ENCODE measurements at regions not wholly inside any gene's neighbourhood (a gene's known extent, or its start where the extent isn't known, plus 50 kb on each side); places are given as distances from the start of the nearest gene placed in this dataset.

DNA sequence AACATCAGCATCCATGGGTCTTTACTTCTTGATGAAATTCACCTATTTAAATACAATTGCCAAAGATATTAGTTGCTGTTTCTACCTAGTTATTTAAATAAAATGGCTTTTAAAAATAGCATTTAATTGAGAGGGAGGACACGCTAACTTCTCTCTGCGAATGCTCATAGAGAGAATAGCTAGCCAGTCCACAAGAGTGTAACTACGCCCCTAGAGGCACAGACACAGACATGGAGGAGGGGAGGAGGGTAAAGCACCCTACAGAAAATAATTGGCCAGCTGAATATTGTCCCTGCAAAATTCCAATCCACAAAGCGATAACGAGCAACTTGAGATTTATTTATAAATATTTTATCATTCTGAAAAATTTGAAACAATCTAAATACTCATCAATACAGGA is 97.0 kb upstream of the PAPOLG start:
- DNase-seq, result no peak

GRCh38 chr2:60661073-60661738 is 94.9 kb upstream of the PAPOLG start:
- DNase-seq, result no peak

- DNase-seq, result no peak
Measured at GRCh38 chr2:60662781-60663180, 93.3 kb upstream of the PAPOLG start.

DNA sequence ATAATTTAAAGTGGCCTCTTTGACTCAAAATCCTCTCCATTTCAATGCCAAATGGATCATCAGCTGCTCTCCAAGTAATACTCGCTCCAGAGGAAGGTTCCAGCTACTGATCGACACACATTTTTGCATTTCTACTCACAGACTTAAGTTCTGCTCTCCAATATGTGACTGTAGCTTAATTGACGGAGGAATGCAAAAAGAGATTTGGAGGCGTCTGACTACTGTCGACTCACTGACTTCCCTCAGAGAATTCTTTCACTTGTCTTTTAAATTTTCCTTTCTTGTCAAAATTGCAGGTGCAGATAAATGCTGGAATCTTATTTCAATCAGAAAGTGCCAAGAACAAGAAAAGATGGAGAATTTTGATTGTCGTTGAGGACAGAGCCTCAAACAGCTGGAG is 84.1 kb upstream of the PAPOLG start:
- DNase-seq, result no peak

DNA sequence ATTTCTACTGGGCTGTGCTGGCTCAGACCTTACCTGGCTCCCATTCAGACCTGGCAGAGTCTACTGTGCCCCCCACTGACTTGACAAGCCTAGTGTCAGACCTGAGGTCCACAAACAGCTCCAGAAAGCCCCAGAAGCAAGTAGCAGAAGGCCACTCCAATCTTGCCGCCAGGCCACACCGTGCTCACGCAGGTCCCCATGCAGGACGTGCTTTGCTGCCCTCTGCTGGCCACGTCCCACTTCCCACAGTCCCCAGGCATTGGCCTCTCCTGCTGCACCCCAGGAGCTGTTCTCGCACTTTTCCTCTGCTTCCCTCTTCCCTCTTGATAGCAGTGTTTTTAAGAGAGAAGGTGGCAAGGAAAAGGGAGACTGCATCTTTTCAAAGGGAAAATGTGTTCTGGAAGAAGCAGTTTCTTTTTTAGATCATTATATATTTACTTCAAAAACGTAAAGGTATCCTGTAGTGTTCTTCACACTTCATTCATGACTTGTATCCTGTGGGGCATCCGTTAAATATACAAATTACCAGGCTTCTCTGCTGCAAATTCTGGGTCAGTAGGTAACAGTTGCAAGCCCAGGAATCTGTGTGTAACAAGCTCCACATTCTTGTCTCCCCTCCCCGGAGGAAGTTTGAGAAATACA is 81.4 kb upstream of the PAPOLG start:
- DNase-seq, result peak; percentile 66

DNA sequence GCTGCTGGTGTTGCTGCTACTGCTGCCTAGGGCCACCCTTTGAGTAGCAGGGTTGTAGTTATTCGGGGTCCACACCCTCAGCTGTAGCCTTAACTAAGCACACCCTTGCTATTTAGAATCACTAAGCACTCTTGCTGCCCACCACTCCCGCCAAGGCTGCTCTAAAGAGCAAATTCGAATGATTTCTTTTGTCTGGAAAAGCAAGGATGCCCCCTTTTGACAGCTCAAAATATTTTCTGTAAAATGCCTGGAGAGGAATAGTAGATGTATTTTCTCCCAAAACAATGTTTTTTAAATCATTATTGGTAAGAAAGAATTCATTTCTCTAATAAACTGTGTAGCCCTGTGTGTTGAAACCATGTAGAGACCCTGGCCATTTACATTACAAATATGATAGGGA is 80.8 kb upstream of the PAPOLG start:
- DNase-seq, result no peak

GRCh38 chr2:60676706-60677330 is 79.2 kb upstream of the PAPOLG start:
- no peak for DNase-seq

DNA sequence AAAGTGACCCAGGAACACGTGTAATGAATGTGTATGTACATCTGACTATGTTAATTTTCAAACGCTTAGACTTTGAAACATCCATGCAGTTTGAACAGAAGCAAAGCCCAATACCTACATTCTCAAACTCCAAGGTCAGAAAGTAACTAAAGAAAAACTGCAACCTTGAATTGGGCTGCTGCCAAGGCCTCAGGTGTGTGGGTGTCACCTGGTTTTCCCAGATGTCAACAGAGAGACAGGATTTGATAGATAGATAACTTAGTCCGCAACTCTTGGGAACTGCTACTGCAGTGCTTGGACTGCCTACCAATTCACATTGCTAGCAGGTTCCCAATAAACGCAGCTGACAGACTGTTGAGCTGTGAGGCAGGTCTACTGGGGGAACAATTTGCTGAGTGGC is 78.7 kb upstream of the PAPOLG start:
- DNase-seq, result no peak

- no peak for DNase-seq
Measured at GRCh38 chr2:60678551-60678950, 77.5 kb upstream of the PAPOLG start.

DNA sequence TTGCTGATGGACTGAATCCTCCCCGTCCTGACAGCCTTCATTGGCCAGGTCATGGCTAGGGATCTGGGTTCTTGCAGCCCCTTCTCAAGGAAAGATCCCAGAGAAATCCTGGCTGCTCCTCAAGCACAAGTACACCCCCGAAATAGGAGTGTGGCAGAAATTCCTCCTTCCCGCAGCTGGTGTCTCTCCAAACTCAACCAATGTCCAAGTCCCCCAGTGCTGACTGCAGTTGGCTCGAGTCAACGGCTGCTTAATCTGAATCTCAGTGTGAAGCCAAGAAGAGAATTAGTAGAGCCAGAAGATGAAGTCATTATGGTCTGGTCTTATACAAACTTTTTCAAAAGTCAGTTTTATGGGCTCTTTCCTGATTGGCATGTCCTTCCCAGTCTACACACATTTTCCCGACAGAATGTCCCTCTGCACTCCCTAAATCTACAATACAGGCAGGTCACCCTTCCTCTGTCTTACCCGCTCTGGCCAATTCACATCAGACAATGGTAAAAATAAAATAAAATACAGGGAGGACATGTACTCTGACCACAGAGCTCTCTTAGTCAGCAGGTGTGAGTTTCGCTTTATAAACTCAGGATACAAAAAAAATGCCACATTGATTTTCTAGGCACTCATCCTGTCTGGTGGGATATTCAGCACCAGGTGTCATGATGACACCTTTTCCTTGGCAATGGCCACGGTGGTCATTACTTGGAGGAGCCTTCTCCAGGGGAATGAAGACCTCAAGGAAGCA is 76.9 kb upstream of the PAPOLG start:
- no peak for DNase-seq

- DNase-seq, result no peak
Measured at GRCh38 chr2:60693551-60693950, 62.5 kb upstream of the PAPOLG start.

- DNase-seq, result no peak
Measured at GRCh38 chr2:60695793-60696192, 60.3 kb upstream of the PAPOLG start.

DNA sequence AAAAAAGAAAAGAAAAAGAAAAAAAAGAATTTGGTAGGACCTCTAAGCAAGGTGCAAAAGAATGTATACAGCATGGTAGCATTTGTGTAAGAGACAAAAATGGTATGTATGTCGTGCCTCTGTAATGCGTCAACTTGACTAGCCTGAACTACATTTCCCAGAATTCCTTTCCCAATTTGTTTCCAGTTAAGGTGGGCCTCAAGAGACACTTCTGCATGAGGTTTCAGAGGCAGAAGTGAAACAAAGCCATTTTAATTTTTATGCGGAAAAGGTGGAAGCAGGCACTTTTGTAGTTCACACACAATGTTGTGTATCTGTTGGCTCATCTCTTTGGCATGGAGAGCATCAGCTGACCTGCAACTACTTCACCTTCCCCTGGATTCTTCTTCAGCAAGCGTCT is 56.5 kb upstream of the PAPOLG start:
- DNase-seq, result no peak

DNA sequence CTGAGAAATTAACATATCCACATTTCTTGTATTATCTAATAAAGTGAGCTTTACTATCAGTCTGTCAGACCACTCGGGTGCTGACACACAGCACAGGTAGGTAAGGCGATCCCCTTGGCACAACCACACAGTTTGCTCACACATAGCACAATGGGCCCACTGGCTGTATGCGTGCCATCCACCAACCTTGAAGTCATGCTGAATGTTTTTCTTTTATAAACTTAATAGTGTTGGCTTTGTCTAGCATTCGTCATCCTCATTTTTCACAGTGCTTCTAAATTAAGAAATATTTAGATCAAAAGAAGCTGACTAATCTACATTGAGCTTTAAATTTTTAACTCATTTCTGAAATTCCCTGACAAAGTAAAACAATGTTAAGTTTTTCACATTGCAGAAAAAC is 50.0 kb upstream of the PAPOLG start:
- DNase-seq, result no peak

All from EL (cell line).